KMS-11 (cell line): ENCODE measurements at regions not wholly inside any gene's neighbourhood (a gene's known extent, or its start where the extent isn't known, plus 50 kb on each side); places are given as distances from the start of the nearest gene placed in this dataset.

Experiments used
- H2AFZ ChIP-seq: fragments of 200-600 bp; sonication (generic); 2 replicates; pipeline ENCODE4 v1.6.1; 2016; ENCODE audit warnings: antibody characterized with exemption, mixed run types, low read depth
- H3K27ac ChIP-seq: fragments of 200-600 bp; sonication (generic); 2 replicates; pipeline ENCODE4 v1.6.1; 2016; ENCODE audit warnings: mild to moderate bottlenecking, mixed run types
- H3K27me3 ChIP-seq: fragments of 200-600 bp; sonication (generic); 2 replicates; pipeline ENCODE4 v1.6.1; 2017; ENCODE audit warnings: mild to moderate bottlenecking, low read depth, mixed run types, moderate library complexity; ENCODE audit not compliant: insufficient read depth
- H3K36me3 ChIP-seq: fragments of 200-600 bp; sonication (generic); 2 replicates; pipeline ENCODE4 v1.6.1; 2017; ENCODE audit warnings: mild to moderate bottlenecking, mixed run types; ENCODE audit not compliant: insufficient read depth
- H3K4me1 ChIP-seq: fragments of 200-600 bp; sonication (generic); 2 replicates; pipeline ENCODE4 v1.6.1; 2016; ENCODE audit warnings: mild to moderate bottlenecking, low read depth, mixed run types; ENCODE audit not compliant: poor library complexity, severe bottlenecking
- H3K4me2 ChIP-seq: fragments of 200-600 bp; sonication (generic); 2 replicates; pipeline ENCODE4 v1.7.0; 2016; ENCODE audit warnings: mild to moderate bottlenecking, mixed run types
- H3K4me3 ChIP-seq: fragments of 200-600 bp; sonication (generic); IDR thresholded peaks from 2 replicates; pipeline ENCODE4 v1.6.1; 2017; ENCODE audit warnings: low read depth, low read length, mixed read lengths; ENCODE audit not compliant: insufficient read depth
- H3K79me2 ChIP-seq: fragments of 200-600 bp; sonication (generic); 2 replicates; pipeline ENCODE4 v1.6.1; 2016; ENCODE audit warnings: low read depth, mixed run types; ENCODE audit not compliant: insufficient read depth
- H3K9ac ChIP-seq: fragments of 200-600 bp; sonication (generic); 2 replicates; pipeline ENCODE4 v1.6.1; 2016; ENCODE audit warnings: mild to moderate bottlenecking, mixed run types
- H4K20me1 ChIP-seq: fragments of 200-600 bp; sonication (generic); 2 replicates; pipeline ENCODE4 v1.6.1; 2016; ENCODE audit warnings: mild to moderate bottlenecking, mixed run types; ENCODE audit not compliant: insufficient read depth
- TF ChIP-seq, protein P1 (sequence below): fragments of 200-600 bp; sonication (generic); conservative IDR thresholded peaks from 2 replicates; pipeline ENCODE4 v1.6.1; 2017; ENCODE audit warnings: low read depth, mild to moderate bottlenecking, antibody characterized with exemption, low read length, moderate library complexity, mixed read lengths

DNA sequence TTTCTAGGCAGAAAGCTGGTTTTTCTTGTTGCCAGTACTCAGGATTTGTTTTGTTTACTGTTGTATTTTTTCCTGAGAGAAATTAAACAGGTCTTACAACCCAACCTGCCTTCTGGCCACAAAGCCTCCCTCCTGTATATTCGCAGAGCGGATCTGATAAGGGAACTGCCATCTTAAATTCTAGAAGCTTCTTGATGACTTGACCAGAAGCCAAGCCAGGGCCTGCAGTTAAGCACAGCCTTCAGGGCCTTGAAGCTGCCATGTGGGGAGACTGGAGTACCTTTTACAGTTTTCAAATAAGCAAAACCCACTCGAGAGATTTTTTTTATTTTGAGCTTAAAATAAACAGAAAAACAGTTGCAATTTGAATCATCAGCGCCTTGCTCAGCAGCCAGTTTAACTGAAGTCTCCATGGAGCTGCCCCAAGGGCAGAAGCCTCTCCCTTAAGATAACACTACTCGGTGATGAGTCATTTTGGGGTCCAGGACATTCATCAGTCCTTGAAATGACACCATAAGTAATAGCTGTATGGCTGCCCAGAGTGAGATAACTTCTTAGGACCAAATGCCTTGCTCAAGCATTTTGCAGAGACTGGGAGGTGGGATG is 51.5 kb upstream of the PHLPP1 start:
- no peaks in the 10 kb centered on the region for H3K4me1 ChIP-seq
- H3K27me3 ChIP-seq, result no peaks in the 10 kb centered on the region
- H3K4me2 ChIP-seq, result no peak overlapping the region
- H3K36me3 ChIP-seq, result no peaks in the 10 kb centered on the region
- TF ChIP-seq, protein P1, sequence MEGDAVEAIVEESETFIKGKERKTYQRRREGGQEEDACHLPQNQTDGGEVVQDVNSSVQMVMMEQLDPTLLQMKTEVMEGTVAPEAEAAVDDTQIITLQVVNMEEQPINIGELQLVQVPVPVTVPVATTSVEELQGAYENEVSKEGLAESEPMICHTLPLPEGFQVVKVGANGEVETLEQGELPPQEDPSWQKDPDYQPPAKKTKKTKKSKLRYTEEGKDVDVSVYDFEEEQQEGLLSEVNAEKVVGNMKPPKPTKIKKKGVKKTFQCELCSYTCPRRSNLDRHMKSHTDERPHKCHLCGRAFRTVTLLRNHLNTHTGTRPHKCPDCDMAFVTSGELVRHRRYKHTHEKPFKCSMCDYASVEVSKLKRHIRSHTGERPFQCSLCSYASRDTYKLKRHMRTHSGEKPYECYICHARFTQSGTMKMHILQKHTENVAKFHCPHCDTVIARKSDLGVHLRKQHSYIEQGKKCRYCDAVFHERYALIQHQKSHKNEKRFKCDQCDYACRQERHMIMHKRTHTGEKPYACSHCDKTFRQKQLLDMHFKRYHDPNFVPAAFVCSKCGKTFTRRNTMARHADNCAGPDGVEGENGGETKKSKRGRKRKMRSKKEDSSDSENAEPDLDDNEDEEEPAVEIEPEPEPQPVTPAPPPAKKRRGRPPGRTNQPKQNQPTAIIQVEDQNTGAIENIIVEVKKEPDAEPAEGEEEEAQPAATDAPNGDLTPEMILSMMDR, result no peak
- no peak overlapping the region for H2AFZ ChIP-seq
- no peak overlapping the region for H3K4me3 ChIP-seq
- no peaks in the 10 kb centered on the region for H4K20me1 ChIP-seq
- no peak overlapping the region for H3K27ac ChIP-seq
- no peaks in the 10 kb centered on the region for H3K79me2 ChIP-seq
- no peak overlapping the region for H3K9ac ChIP-seq

DNA sequence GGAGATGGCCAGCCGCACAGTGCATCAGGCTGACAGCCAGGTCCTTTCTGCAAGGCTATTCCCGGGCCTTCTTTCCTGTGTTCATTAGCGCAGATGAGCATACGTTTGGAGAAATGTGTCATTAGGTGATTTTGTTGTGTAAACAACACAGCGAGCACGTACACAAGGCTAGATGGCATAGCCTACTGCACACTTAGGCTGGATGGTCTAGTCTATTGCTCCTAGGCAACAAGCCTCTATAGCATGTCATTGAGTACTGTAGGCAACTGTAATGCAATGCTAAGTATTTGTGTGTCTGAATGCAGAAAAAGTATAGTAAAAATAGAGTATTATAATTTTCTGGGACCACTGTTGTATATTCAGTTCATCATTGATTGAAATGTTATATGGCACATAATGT is 50.9 kb upstream of the PHLPP1 start:
- no peak overlapping the region for H2AFZ ChIP-seq
- H4K20me1 ChIP-seq, result no peaks in the 10 kb centered on the region
- H3K27ac ChIP-seq, result no peak overlapping the region
- H3K36me3 ChIP-seq, result no peaks in the 10 kb centered on the region
- no peak overlapping the region for H3K4me3 ChIP-seq
- H3K4me2 ChIP-seq, result no peak overlapping the region
- no peaks in the 10 kb centered on the region for H3K4me1 ChIP-seq
- no peaks in the 10 kb centered on the region for H3K27me3 ChIP-seq
- H3K79me2 ChIP-seq, result no peaks in the 10 kb centered on the region
- TF ChIP-seq, protein P1, result no peak
- H3K9ac ChIP-seq, result no peak overlapping the region

DNA sequence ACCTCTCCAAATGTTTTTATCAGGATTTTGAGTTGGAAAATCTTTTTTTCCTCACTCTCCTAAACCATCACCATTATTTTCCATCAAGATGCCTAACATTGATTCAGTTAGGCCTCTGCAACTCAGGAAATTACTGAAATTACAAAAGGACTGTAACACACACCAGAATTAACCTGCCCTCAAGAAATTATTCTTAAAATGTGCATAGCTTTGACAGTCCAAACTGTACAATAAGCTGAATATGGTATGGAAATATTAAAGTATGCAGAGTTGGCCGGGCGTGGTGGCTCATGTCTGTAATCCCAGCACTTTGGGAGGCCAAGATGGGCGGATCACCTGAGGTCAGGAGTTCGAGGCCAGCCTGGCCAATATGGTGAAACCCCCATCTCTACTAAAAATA is 50.2 kb upstream of the PHLPP1 start:
- Histone ChIP-seq H3K27me3 (no peaks in the 10 kb centered on the region), H3K79me2 (no peaks in the 10 kb centered on the region)

More for the DNA sequence above, 50.2 kb upstream of the PHLPP1 start:
- no peak overlapping the region for H2AFZ ChIP-seq
- no peaks in the 10 kb centered on the region for H3K4me1 ChIP-seq
- H4K20me1 ChIP-seq, result no peaks in the 10 kb centered on the region
- TF ChIP-seq, protein P1, result no peak
- H3K4me2 ChIP-seq, result no peak overlapping the region
- H3K27ac ChIP-seq, result no peak overlapping the region
- no peak overlapping the region for H3K4me3 ChIP-seq
- H3K9ac ChIP-seq, result no peak overlapping the region
- no peaks in the 10 kb centered on the region for H3K36me3 ChIP-seq
